ENCODE measurements at regions not wholly inside any gene's neighbourhood (a gene's known extent, or its start where the extent isn't known, plus 50 kb on each side); places are given as distances from the start of the nearest gene placed in this dataset.

- H3K4me3 ChIP-seq (ENCODE audit: low read depth, low read length) = no peak overlapping the region
- TF ChIP-seq ZNF280D (tag by site-specific recombination; IDR thresholded peaks at IDR 0.05) (no peak), AEBP2 (tag by site-specific recombination; IDR thresholded peaks at IDR 0.05; ENCODE audit: borderline replicate concordance) (no peak), ZNF704 (tag by site-specific recombination; IDR thresholded peaks at IDR 0.05) (no peak), ZNF157 (tag by site-specific recombination; IDR thresholded peaks at IDR 0.05) (no peak), GLIS1 (tag by site-specific recombination; IDR thresholded peaks at IDR 0.05) (no peak)
- no peaks in the 10 kb centered on the region for H3K9me3 ChIP-seq (ENCODE audit: control insufficient read depth, insufficient read depth, low read depth, low read length)
- CTCF ChIA-PET = interaction anchor here (0.7 kb wide), 1 partner anchor 32 kb away, joined by 3 read pairs; no protein-coding TSS in a partner anchor
- H3K36me3 ChIP-seq (ENCODE audit: control insufficient read depth in 2 of 2, insufficient read depth in 1 of 2, low read length in 2 of 2) = no peaks in the 10 kb centered on the region
- H3K4me1 ChIP-seq (ENCODE audit: control insufficient read depth, insufficient read depth, low read length) = no peaks in the 10 kb centered on the region
- POLR2A ChIA-PET = no interaction called here
- no peak overlapping the region for H3K27ac ChIP-seq (ENCODE audit: extremely low read depth, low read depth, low read length)
Measured at GRCh38 chr12:92606956-92607355, 95.8 kb upstream of the PLEKHG7 start.

- TF ChIP-seq ZNF302 (tag by site-specific recombination; IDR thresholded peaks at IDR 0.05; ENCODE audit: low read depth) (no peak), ZNF658 (tag by site-specific recombination; IDR thresholded peaks at IDR 0.05) (no peak), SALL2 (tag by site-specific recombination; IDR thresholded peaks at IDR 0.05; ENCODE audit: borderline replicate concordance) (no peak), EGR2 (tag by site-specific recombination; IDR thresholded peaks at IDR 0.05; ENCODE audit: low read depth) (no peak), INSM2 (tag by site-specific recombination; IDR thresholded peaks at IDR 0.05) (no peak), ZNF707 (tag by site-specific recombination; IDR thresholded peaks at IDR 0.05) (no peak), KLF10 (tag by site-specific recombination; IDR thresholded peaks at IDR 0.05) (no peak), PRDM4 (tag by site-specific recombination; IDR thresholded peaks at IDR 0.05) (no peak), ZNF621 (tag by site-specific recombination; IDR thresholded peaks at IDR 0.05) (no peak), ZNF18 (tag by site-specific recombination; IDR thresholded peaks at IDR 0.05) (no peak), ZNF121 (tag by site-specific recombination; IDR thresholded peaks at IDR 0.05) (no peak), ZNF555 (tag by site-specific recombination; conservative IDR thresholded peaks at IDR 0.05) (no peak), ZNF560 (tag by site-specific recombination; IDR thresholded peaks at IDR 0.05; ENCODE audit: borderline replicate concordance) (no peak), WT1 (tag by site-specific recombination; IDR thresholded peaks at IDR 0.05) (no peak), ELK4 (IDR thresholded peaks at IDR 0.05; ENCODE audit: borderline replicate concordance, low read depth, low read length) (no peak)
- no peaks in the 10 kb centered on the region for H3K36me3 ChIP-seq (ENCODE audit: control insufficient read depth in 2 of 2, insufficient read depth in 1 of 2, low read length in 2 of 2)
- H3K4me3 ChIP-seq (ENCODE audit: low read depth, low read length) = no peak overlapping the region
- POLR2A ChIA-PET = no interaction called here
- CTCF ChIA-PET = interaction anchor here (0.6 to 0.9 kb wide), 2 partner anchors 43 to 1374 kb away, joined by 3 read pairs; no protein-coding TSS in a partner anchor
- no peak overlapping the region for H3K27ac ChIP-seq (ENCODE audit: extremely low read depth, low read depth, low read length)
- H3K4me1 ChIP-seq (ENCODE audit: control insufficient read depth, insufficient read depth, low read length) = no peaks in the 10 kb centered on the region
- H3K9me3 ChIP-seq (ENCODE audit: control insufficient read depth, insufficient read depth, low read depth, low read length) = no peaks in the 10 kb centered on the region
Measured at GRCh38 chr12:92605621-92606170, 97.1 kb upstream of the PLEKHG7 start.
